Adrenal gland (tissue), 9 donors: ENCODE measurements at regions not wholly inside any gene's neighbourhood (a gene's known extent, or its start where the extent isn't known, plus 50 kb on each side); places are given as distances from the start of the nearest gene placed in this dataset.
A peak's percentile ranks its signal among the peaks of the same experiment; 100 is the strongest.

Experiments
- DNase-seq, 7 donors: peaks; one replicate each; pipeline ENCODE4 v3.0.0-alpha.2; 2019 to 2020
- H3K27ac ChIP-seq, 5 donors: fragments of 200-600 bp; sonication (generic) in 4 of 5; 1 replicate in 3 of 5; 2 replicates in 2 of 5; pipeline versions ENCODE4 v1.5.1 to v1.8.0; 2016 to 2020; ENCODE audit warnings: mild to moderate bottlenecking in 1 of 5
- H3K27me3 ChIP-seq: fragments of 200-600 bp; 2 replicates; pipeline ENCODE4 v1.8.0; 2021
- H3K36me3 ChIP-seq, 2 donors: fragments of 200-600 bp; replicated peaks in 1 of 2; 1 replicate in 1 of 2; 2 replicates in 1 of 2; pipeline versions ENCODE4 v1.5.1 to v1.8.0; 2018 to 2022
- H3K4me1 ChIP-seq, 2 donors: fragments of 200-600 bp; replicated peaks in 1 of 2; 1 replicate in 1 of 2; 2 replicates in 1 of 2; pipeline versions ENCODE4 v1.5.1 to v1.8.0; 2018 to 2021
- H3K4me3 ChIP-seq, 4 donors: fragments of 200-600 bp; sonication (generic) in 3 of 4; one replicate each; pipeline ENCODE4 v1.5.1; 2016 to 2018
- H3K9me3 ChIP-seq, 3 donors: fragments of 200-600 bp; sonication (generic) in 1 of 3; replicated peaks in 1 of 3; 1 replicate in 2 of 3; 2 replicates in 1 of 3; pipeline versions ENCODE4 v1.5.1 to v1.8.0; 2016 to 2021
- CTCF ChIP-seq, 6 experiments: fragments of 450-650 bp in 4 of 6; fragments of 200-600 bp in 2 of 6; sonication (generic) in 1 of 6; IDR thresholded peaks; 1 replicate in 5 of 6; 2 replicates in 1 of 6; pipeline versions ENCODE4 v1.5.1 to v1.8.0; 2016 to 2021; ENCODE audit warnings: antibody characterized with exemption in 6 of 6, mild to moderate bottlenecking in 2 of 6, moderate library complexity in 1 of 6
- POLR2A ChIP-seq, 2 donors: fragments of 450-650 bp; IDR thresholded peaks; one replicate each; pipeline ENCODE4 v1.6.1; 2017; ENCODE audit warnings: antibody characterized with exemption in 2 of 2, mild to moderate bottlenecking in 2 of 2, moderate library complexity in 1 of 2
- WGBS, 4 donors: extraction: QIAGEN DNeasy Blood & Tissue Kit in 2 of 4; methylation state at CpG; one replicate each; pipeline versions ENCODE4 v1.1.5 to v1.1.7; 2013 to 2017; 5-methylcytosine and 5-hydroxymethylcytosine counted together
- intact Hi-C, 2 donors: fragments of 100-400 bp; cut with DNase I; formaldehyde crosslinking; loops; one replicate each; pipeline versions ENCODE4 v1.14.1 to v1.15.0; 2022 to 2023
- donor health status: healthy with polysubstance abuse.
- donor health status: Bipolar disorder and iron deficiency.
- donor health status: DM: yes; HTN: yes; CAD: no.
- donor health status: DM: no; HTN: no; CAD: no.
- donor health status: DM: no; HTN: no; CAD: no.

- no peaks in the 10 kb centered on the region for H3K27me3 ChIP-seq
- TF ChIP-seq POLR2A (IDR thresholded peaks at IDR 0.05) (no peak), CTCF (IDR thresholded peaks at IDR 0.05) (no peak)
- peak in 2 of 7 donors; percentile 1 to 13 for DNase-seq
- H3K4me3 ChIP-seq = no peak overlapping the region
- intact Hi-C loops = no loop called here
- 75 to 87% (median 83%) methylated on average over 4 of the region's 4 CpGs for WGBS, 4 donors
- no peaks in the 10 kb centered on the region for H3K4me1 ChIP-seq
- H3K36me3 ChIP-seq = no peaks in the 10 kb centered on the region
- H3K9me3 ChIP-seq = peaks cover 0 to 4% (median 0%) of the 10 kb centered on the region in 3 donors
- no peak overlapping the region for H3K27ac ChIP-seq
Observed at GRCh38 chr2:64380853-64381527, 73.0 kb upstream of the LGALSL start.

DNA sequence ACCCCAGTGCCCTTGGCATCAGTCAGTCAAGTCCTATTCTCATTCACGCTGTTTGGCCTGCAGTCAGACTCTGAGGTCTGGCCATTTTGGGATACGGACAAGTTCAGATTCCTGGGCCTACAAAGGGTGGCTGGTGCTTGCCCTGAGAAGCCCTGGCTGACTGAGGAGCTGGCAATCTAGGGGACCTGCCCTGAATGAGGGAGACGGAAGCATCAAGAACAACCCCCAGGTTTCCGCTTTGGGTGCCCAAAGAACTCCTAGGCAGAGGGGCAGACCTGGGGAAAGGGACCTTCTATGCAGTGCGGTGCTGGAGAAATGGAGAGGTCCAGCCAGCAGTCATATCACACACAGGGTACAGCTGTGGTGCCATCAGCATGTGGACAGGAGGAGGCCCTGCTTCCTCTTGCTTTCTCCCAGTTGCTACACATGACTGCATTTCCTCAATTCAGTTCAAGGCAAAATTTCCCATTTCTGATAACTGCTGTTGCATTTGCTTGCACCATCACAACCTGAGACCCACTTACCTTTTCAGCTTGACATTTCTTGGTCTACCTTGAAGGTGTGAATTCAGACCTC is 70.9 kb upstream of the LGALSL start:
- 88 to 98% (median 92%) methylated on average over 5 of the region's 5 CpGs for WGBS, 4 donors
- no peaks in the 10 kb centered on the region for H3K27me3 ChIP-seq

GRCh38 chr2:64383881-64384280 is 70.1 kb upstream of the LGALSL start:
- Histone ChIP-seq H3K36me3 (no peaks in the 10 kb centered on the region), H3K4me3 (no peak overlapping the region), H3K27ac (no peak overlapping the region), H3K9me3 (peaks cover 0 to 4% (median 0%) of the 10 kb centered on the region in 3 donors), H3K27me3 (no peaks in the 10 kb centered on the region), H3K4me1 (no peaks in the 10 kb centered on the region)
- DNase-seq = no peak
- TF ChIP-seq CTCF (IDR thresholded peaks at IDR 0.05) (no peak), POLR2A (IDR thresholded peaks at IDR 0.05) (no peak)
- WGBS, 4 donors = 93 to 97% (median 94%) methylated on average over 3 of the region's 3 CpGs
- intact Hi-C loops = no loop called here

More for the DNA sequence above, 70.9 kb upstream of the LGALSL start:
- intact Hi-C loops = no loop called here
- no peaks in the 10 kb centered on the region for H3K36me3 ChIP-seq
- H3K9me3 ChIP-seq = peaks cover 0 to 4% (median 0%) of the 10 kb centered on the region in 3 donors
- H3K4me1 ChIP-seq = no peaks in the 10 kb centered on the region
- H3K27ac ChIP-seq = no peak overlapping the region
- H3K4me3 ChIP-seq = no peak overlapping the region
- TF ChIP-seq CTCF (IDR thresholded peaks at IDR 0.05) = no peak
- no peak for TF ChIP-seq POLR2A (IDR thresholded peaks at IDR 0.05)
- peak in 1 of 7 donors; percentile 9 for DNase-seq

DNA sequence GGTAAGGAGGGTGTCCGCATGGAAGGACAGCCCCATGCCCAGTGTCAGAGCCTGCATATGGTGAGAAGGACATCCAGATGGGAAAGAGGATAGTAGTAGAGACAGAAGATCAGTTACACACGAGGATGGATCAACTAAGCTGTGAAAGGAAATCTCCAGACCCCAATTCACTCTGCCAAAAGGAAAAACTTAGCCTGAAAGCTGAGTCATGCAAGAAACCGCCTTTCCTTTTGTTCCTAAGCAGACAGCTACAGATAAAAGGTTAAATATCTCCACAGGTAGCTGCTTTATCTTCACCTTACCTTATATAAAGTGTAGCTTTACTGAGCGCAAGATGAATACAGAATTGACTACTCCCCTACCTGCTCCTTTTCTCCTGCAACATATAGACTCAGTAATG is 67.3 kb upstream of the LGALSL start:
- Histone ChIP-seq H3K27ac (no peak overlapping the region), H3K4me3 (no peak overlapping the region), H3K27me3 (no peaks in the 10 kb centered on the region), H3K4me1 (no peaks in the 10 kb centered on the region), H3K36me3 (no peaks in the 10 kb centered on the region), H3K9me3 (peaks cover 0 to 8% (median 0%) of the 10 kb centered on the region in 3 donors)
- no peak for TF ChIP-seq POLR2A (IDR thresholded peaks at IDR 0.05)
- no peak for TF ChIP-seq CTCF (IDR thresholded peaks at IDR 0.05)
- intact Hi-C loops = no loop called here
- no peak for DNase-seq
- 78 to 90% (median 83%) methylated on average over 4 of the region's 4 CpGs for WGBS, 4 donors
